GM12864 (cell line): ENCODE measurements at regions not wholly inside any gene's neighbourhood (a gene's known extent, or its start where the extent isn't known, plus 50 kb on each side); places are given as distances from the start of the nearest gene placed in this dataset.

Experiments used
- DNase-seq: peaks from one replicate; pipeline ENCODE4 v3.0.0-alpha.2; 2011; ENCODE audit warnings: low read depth
- H3K4me3 ChIP-seq: 2 replicates; pipeline ENCODE4 v1.5.1; 2011; ENCODE audit warnings: mild to moderate bottlenecking, low read depth, low read length, control low read depth
- TF ChIP-seq, protein P1 (sequence below): IDR thresholded peaks from 2 replicates; pipeline ENCODE4 v1.5.1; 2011; ENCODE audit warnings: low read depth, mild to moderate bottlenecking, moderate library complexity, low read length, control low read depth, inconsistent platforms; ENCODE audit errors: missing control alignments

DNA sequence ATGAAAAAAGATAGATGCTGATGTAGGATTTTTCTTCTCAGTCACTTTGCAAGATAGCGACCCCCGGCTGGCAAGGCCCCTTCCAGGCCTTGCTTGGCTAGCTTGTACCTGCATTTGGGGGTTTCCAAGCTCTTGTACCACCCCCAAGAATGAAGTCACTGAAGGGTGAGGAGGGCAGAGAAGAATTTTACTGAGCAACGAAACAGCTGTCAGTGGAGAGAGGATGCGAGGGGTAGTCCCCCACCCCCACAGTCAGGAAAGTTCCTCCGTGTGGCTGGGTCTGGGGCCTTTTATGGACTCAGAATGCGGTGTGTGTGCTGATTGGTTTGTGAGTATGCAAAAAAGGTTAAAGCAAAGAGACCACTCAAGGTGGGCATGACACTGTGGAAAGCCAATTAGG, 382.0 kb downstream of the GPD2 start:
- TF ChIP-seq, protein P1, sequence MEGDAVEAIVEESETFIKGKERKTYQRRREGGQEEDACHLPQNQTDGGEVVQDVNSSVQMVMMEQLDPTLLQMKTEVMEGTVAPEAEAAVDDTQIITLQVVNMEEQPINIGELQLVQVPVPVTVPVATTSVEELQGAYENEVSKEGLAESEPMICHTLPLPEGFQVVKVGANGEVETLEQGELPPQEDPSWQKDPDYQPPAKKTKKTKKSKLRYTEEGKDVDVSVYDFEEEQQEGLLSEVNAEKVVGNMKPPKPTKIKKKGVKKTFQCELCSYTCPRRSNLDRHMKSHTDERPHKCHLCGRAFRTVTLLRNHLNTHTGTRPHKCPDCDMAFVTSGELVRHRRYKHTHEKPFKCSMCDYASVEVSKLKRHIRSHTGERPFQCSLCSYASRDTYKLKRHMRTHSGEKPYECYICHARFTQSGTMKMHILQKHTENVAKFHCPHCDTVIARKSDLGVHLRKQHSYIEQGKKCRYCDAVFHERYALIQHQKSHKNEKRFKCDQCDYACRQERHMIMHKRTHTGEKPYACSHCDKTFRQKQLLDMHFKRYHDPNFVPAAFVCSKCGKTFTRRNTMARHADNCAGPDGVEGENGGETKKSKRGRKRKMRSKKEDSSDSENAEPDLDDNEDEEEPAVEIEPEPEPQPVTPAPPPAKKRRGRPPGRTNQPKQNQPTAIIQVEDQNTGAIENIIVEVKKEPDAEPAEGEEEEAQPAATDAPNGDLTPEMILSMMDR = no peak
- no peak for DNase-seq
- no peak overlapping the region for H3K4me3 ChIP-seq

DNA sequence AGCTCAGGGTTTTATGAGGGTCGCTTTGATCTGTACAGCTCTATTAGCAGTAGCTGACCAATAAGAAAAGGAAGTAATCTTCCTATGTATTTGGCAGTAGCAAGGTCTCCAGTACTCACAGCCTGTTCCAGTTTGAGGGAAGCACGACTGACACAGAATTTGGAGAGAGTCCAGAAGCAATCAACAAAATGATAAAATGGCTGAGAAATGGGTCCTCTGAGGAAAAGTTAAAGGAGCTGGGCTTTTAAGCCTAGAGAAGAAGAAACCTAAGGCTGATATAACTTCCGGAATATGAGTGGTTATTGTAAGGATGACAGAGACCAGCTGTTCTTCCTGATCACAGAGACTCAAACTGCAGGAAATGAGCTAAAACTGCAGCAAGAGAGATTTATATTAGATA, 382.8 kb downstream of the GPD2 start:
- no peak overlapping the region for H3K4me3 ChIP-seq
- no peak for DNase-seq
- TF ChIP-seq, protein P1 = no peak

DNA sequence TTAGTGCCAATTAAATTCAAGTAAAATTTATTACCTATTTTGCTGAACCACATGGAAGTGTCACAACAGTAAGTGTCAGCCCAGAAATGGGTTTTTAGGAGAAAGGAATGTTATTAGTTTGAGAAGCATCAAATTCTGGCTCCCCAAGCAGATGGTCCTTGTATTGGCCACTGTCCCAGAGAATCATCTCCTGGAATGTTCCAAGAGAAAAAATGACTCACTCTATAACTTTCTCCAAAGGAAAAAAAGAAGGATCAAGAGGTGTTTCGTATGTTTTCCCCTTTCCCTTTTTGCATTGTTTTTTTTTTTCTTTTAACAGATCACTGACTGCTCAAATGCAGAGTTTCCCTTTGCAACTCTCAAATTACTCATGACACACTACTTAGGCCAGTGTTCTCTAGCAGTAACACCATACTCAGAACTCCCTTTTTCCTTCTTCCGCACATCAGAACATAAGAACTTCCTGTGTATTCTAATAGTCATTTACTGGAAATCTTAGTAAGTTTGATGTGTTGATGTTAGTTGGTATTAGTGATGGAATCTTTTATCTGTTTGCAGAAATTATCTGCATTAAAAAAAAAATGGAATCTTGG, 390.3 kb downstream of the GPD2 start:
- no peak for DNase-seq
- no peak overlapping the region for H3K4me3 ChIP-seq
- TF ChIP-seq, protein P1 = no peak

DNA sequence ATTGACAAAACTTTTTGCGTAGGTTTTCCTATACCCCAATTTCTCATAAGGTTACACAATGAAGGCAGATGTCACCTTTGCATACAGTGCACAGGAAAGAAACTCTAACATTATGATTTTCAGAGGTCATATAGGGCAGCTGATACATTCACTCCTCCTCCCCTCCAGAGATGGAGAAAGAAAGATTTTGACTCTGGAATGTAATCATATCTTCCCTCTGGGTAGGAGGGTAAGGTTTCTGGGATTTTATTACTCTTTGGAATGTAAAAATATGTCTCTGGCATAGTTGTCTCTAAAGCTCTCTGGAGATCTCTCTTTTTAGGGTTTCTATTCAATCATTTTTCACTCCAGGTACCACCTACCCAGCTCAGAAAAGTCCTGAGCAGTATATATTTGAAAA, 398.3 kb downstream of the GPD2 start:
- DNase-seq = no peak
- TF ChIP-seq, protein P1 = no peak
- H3K4me3 ChIP-seq = no peak overlapping the region

DNA sequence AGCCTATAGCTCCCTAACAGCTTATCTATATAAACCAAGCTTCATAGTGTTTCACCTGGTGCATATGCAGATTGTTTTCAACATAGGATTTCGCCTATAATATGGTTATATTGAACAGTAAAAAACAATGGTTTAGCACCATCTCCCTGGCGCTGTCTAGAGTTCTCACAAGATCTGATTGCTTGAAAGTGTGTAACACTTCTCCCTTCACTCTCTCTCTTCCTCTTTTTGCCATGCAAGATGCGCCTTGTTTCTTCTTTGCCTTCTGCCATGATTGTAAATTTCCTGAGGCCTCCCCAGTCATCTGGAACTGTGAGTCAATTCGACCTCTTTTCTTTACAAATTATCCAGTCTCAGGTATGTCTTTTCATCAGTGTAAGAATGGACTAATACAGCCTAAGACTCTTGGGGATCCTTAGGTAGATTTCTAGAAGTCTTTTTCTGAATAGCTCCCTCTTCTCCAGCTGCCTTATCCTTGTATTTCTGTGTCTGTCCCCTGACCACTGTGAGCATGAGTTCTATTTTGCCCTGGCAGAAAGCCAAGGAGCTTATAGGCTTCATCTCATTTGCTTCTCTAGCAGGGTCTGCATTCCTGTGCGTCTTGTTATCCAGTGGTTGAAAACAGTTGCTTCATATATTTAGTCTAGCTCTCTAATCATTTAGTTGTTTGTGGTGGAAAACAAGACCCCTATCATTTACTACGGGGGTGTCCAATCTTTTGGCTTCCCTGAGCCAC, 401.6 kb downstream of the GPD2 start:
- DNase-seq = no peak
- no peak overlapping the region for H3K4me3 ChIP-seq
- TF ChIP-seq, protein P1 = no peak

DNA sequence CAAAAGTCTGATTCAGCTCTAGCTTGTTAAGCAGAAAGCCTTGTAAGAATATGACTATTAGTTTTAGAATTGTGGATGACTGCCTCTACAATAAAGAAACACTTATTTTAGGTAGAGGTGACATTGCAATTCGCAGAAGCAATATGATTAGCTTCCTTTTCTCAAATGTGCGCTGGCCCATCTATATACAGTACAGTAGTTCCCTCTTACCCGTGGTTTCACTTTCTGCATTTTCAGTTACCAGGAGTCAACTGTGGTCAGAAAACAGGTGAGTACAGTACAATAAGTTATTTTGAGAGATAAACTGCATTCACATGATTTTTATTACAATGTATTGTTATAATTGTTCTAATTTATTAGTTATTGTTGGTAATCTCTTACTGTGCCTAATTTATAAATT, 405.1 kb downstream of the GPD2 start:
- H3K4me3 ChIP-seq = no peak overlapping the region
- no peak for DNase-seq
- TF ChIP-seq, protein P1 = no peak
